ENCODE measurements at regions not wholly inside any gene's neighbourhood (a gene's known extent, or its start where the extent isn't known, plus 50 kb on each side); places are given as distances from the start of the nearest gene placed in this dataset.

- TF ChIP-seq POU6F1 (CRISPR knock-in tag; IDR thresholded peaks at IDR 0.05; ENCODE audit: borderline replicate concordance, low read depth) (no peak), ZNF8 (CRISPR knock-in tag; IDR thresholded peaks at IDR 0.05) (no peak), TCF4 (CRISPR knock-in tag; IDR thresholded peaks at IDR 0.05; ENCODE audit: borderline replicate concordance) (no peak), ESRRG (CRISPR knock-in tag; IDR thresholded peaks at IDR 0.05) (no peak)
Observed at GRCh38 chr14:42510071-42510470, 903.4 kb downstream of the LRFN5 start (continued).

- TF ChIP-seq ZFP3 (CRISPR knock-in tag; IDR thresholded peaks at IDR 0.05) (no peak), GLIS3 (CRISPR knock-in tag; IDR thresholded peaks at IDR 0.05) (no peak), CSDC2 (CRISPR knock-in tag; IDR thresholded peaks at IDR 0.05) (no peak), ISL1 (CRISPR knock-in tag; IDR thresholded peaks at IDR 0.05) (no peak), TOX (CRISPR knock-in tag; IDR thresholded peaks at IDR 0.05; ENCODE audit: borderline replicate concordance) (no peak)
- no peak for ATAC-seq
Observed at GRCh38 chr14:42508209-42508946, 901.7 kb downstream of the LRFN5 start.

GRCh38 chr14:42504433-42504832 lies 897.8 kb downstream of the LRFN5 start:
- TF ChIP-seq ZC3H10 (CRISPR knock-in tag; IDR thresholded peaks at IDR 0.05) (no peak), CREB5 (CRISPR knock-in tag; IDR thresholded peaks at IDR 0.05; ENCODE audit: low read depth) (no peak), TSHZ2 (CRISPR knock-in tag; IDR thresholded peaks at IDR 0.05) (no peak), ZNF565 (CRISPR knock-in tag; conservative IDR thresholded peaks at IDR 0.05; ENCODE audit: low read depth) (no peak), ARNTL (CRISPR knock-in tag; IDR thresholded peaks at IDR 0.05; ENCODE audit: borderline replicate concordance, low read depth) (no peak), ESRRG (CRISPR knock-in tag; IDR thresholded peaks at IDR 0.05) (no peak), OSR1 (CRISPR knock-in tag; IDR thresholded peaks at IDR 0.05) (no peak), PPARA (CRISPR knock-in tag; IDR thresholded peaks at IDR 0.05; ENCODE audit: borderline replicate concordance) (no peak), TOX (CRISPR knock-in tag; IDR thresholded peaks at IDR 0.05; ENCODE audit: borderline replicate concordance) (no peak), CSRNP3 (CRISPR knock-in tag; IDR thresholded peaks at IDR 0.05) (no peak), RARB (CRISPR knock-in tag; IDR thresholded peaks at IDR 0.05) (no peak), PATZ1 (CRISPR knock-in tag; IDR thresholded peaks at IDR 0.05; ENCODE audit: borderline replicate concordance) (no peak)
- ATAC-seq: no peak

- no peak for ATAC-seq
- TF ChIP-seq POU6F1 (CRISPR knock-in tag; IDR thresholded peaks at IDR 0.05; ENCODE audit: borderline replicate concordance, low read depth): no peak
- TF ChIP-seq ZFP30 (CRISPR knock-in tag; IDR thresholded peaks at IDR 0.05): no peak
- no peak for TF ChIP-seq SNAI2 (CRISPR knock-in tag; IDR thresholded peaks at IDR 0.05)
Observed at GRCh38 chr14:42499137-42499536, 892.5 kb downstream of the LRFN5 start.
